Panc1 (cell line): ENCODE measurements at regions not wholly inside any gene's neighbourhood (a gene's known extent, or its start where the extent isn't known, plus 50 kb on each side); places are given as distances from the start of the nearest gene placed in this dataset.

ENCODE experiments used
- ATAC-seq: fragments of 200-7000 bp; cut with Tn5 transposase; 2 replicates; pipeline ENCODE4 v1.9.1; 2020; ENCODE audit warnings: mild to moderate bottlenecking, moderate library complexity
- BruUV-seq: library from RNA; stranded (reverse); fragments of 400-500 nt; replicated peaks from 2 replicates; lab custom pipeline; 2021; lab: Mats Ljungman, UMichigan
- CTCF ChIA-PET: fragments of 300-600 bp; sonication (Branson Sonifier 250); formaldehyde crosslinking; loops from one replicate; lab custom pipeline; 2022; ENCODE audit warnings: antibody characterized with exemption; lab: Charles Lee
- POLR2A ChIA-PET: fragments of 300-600 bp; sonication (Branson Sonifier 250); formaldehyde crosslinking; loops from one replicate; lab custom pipeline; 2022; ENCODE audit warnings: antibody characterized with exemption; lab: Charles Lee
- DNase-seq: peaks from one replicate; pipeline ENCODE4 v3.0.0-alpha.2; 2010; ENCODE audit warnings: low read depth, low spot score
- H3K27ac ChIP-seq: 2 replicates; pipeline ENCODE4 v1.5.1; 2011; ENCODE audit warnings: mild to moderate bottlenecking, low read length, inconsistent platforms
- H3K27me3 ChIP-seq: fragments of 200-500 bp; sonication (Bioruptor generic); 2 replicates; pipeline ENCODE4 v1.6.0; 2014; ENCODE audit warnings: low read length, inconsistent platforms; ENCODE audit not compliant: control insufficient read depth, insufficient read depth
- H3K36me3 ChIP-seq: fragments of 200-500 bp; sonication (Bioruptor generic); 2 replicates; pipeline ENCODE4 v1.5.1; 2014; ENCODE audit warnings: inconsistent platforms, mild to moderate bottlenecking, low read length, moderate library complexity; ENCODE audit not compliant: control insufficient read depth, insufficient read depth
- H3K4me1 ChIP-seq: 2 replicates; pipeline ENCODE4 v1.5.1; 2011; ENCODE audit warnings: inconsistent platforms, mild to moderate bottlenecking, low read length, moderate library complexity; ENCODE audit not compliant: control insufficient read depth, insufficient read depth
- H3K4me3 ChIP-seq, 2 experiments: 2 replicates each; pipeline ENCODE4 v1.5.1; 2011 to 2012; ENCODE audit warnings: low read depth in 2 of 2, low read length in 2 of 2, mild to moderate bottlenecking in 2 of 2, inconsistent platforms in 1 of 2, moderate library complexity in 1 of 2
- H3K9me3 ChIP-seq: fragments of 200-500 bp; sonication (Bioruptor generic); 2 replicates; pipeline ENCODE4 v1.5.1; 2014; ENCODE audit warnings: low read depth, mild to moderate bottlenecking, inconsistent platforms, low read length, moderate library complexity; ENCODE audit not compliant: control insufficient read depth, insufficient read depth
- CTCF ChIP-seq: fragments of 450-650 bp; IDR thresholded peaks from 2 replicates; pipeline ENCODE4 v1.5.1; 2017; ENCODE audit warnings: mild to moderate bottlenecking
- POLR2AphosphoS5 ChIP-seq: IDR thresholded peaks from 2 replicates; pipeline ENCODE4 v1.6.1; 2012; ENCODE audit warnings: mild to moderate bottlenecking, low read depth, low read length, moderate library complexity
- REST ChIP-seq, 2 experiments: IDR thresholded peaks; 2 replicates each; pipeline ENCODE4 v1.6.1; 2011 to 2012; ENCODE audit warnings: low read depth in 2 of 2, control low read depth in 1 of 2, low read length in 1 of 2, mild to moderate bottlenecking in 1 of 2, moderate library complexity in 1 of 2; ENCODE audit not compliant: insufficient read depth in 1 of 2
- SIN3A ChIP-seq: IDR thresholded peaks from 2 replicates; pipeline ENCODE4 v1.6.1; 2012; ENCODE audit warnings: low read depth, mild to moderate bottlenecking, low read length, moderate library complexity, borderline replicate concordance; ENCODE audit not compliant: insufficient read depth
- TCF7L2 ChIP-seq: IDR thresholded peaks from 2 replicates; pipeline ENCODE4 v1.6.1; 2011; ENCODE audit warnings: mild to moderate bottlenecking, low read depth, low read length, inconsistent platforms
- in situ Hi-C: cut with HindIII; loops from 2 replicates; pipeline ENCODE4 v1.10.0; 2016; ENCODE audit warnings: low sequenced_read_pairs, low pct_unique_long_range_greater_than_20kb
- intact Hi-C: fragments of 100-400 bp; cut with micrococcal nuclease; formaldehyde crosslinking; loops from one replicate; pipeline ENCODE4 v1.10.0; 2022; ENCODE audit not compliant: unreplicated experiment

- no peak for TF ChIP-seq SIN3A
- TF ChIP-seq CTCF: no peak
- Histone ChIP-seq H3K27ac (no peak overlapping the region), H3K36me3 (no peaks in the 10 kb centered on the region), H3K4me1 (no peaks in the 10 kb centered on the region), H3K4me3 (no peak overlapping the region), H3K9me3 (no peaks in the 10 kb centered on the region), H3K27me3 (no peaks in the 10 kb centered on the region)
- no peak for DNase-seq
- CTCF ChIA-PET: no interaction called here
- ATAC-seq: no peak
- POLR2A ChIA-PET: no interaction called here
- no TSS peak for BruUV-seq
- in situ Hi-C loops (no loop called here), intact Hi-C loops (loop anchor here (5.0 kb wide), 1 partner anchor 51 kb away; no protein-coding TSS in a partner anchor)
These were observed 71.8 kb upstream of the ZNF521 start for GRCh38 chr18:25423760-25424159.

- DNase-seq (no peak), ATAC-seq (no peak)
- in situ Hi-C loops (no loop called here), intact Hi-C loops (loop anchor here (5.0 kb wide), 1 partner anchor 51 kb away; no protein-coding TSS in a partner anchor)
- CTCF ChIA-PET: no interaction called here
- no peaks in the 10 kb centered on the region for H3K9me3 ChIP-seq
- POLR2A ChIA-PET: no interaction called here
- no TSS peak for BruUV-seq
- TF ChIP-seq CTCF (no peak), SIN3A (no peak), REST (IDR thresholded peaks at IDR 0.05; ENCODE audit: insufficient read depth in 1 of 2, low read depth in 2 of 2, low read length in 1 of 2) (no peak), TCF7L2 (no peak), POLR2AphosphoS5 (no peak)
- no peaks in the 10 kb centered on the region for H3K36me3 ChIP-seq
- H3K4me1 ChIP-seq: no peaks in the 10 kb centered on the region
- no peak overlapping the region for H3K4me3 ChIP-seq
- no peaks in the 10 kb centered on the region for H3K27me3 ChIP-seq
- H3K27ac ChIP-seq: no peak overlapping the region
These were observed 71.3 kb upstream of the ZNF521 start for GRCh38 chr18:25423267-25423666.
